OCI-LY3 (cell line): ENCODE measurements at regions not wholly inside any gene's neighbourhood (a gene's known extent, or its start where the extent isn't known, plus 50 kb on each side); places are given as distances from the start of the nearest gene placed in this dataset.

Experiments
- H2AFZ ChIP-seq: fragments of 200-600, 300-600 bp; shearing (Covaris generic); 2 replicates; pipeline ENCODE4 v1.6.0; 2014; ENCODE audit warnings: antibody characterized with exemption, low read depth, low read length
- H3K27ac ChIP-seq: fragments of 200-600, 300-600 bp; sonication (generic); 2 replicates; pipeline ENCODE4 v1.5.1; 2014; ENCODE audit warnings: mild to moderate bottlenecking, low read length, moderate library complexity, mixed read lengths
- H3K27me3 ChIP-seq: fragments of 200-600, 300-600 bp; sonication (generic); 2 replicates; pipeline ENCODE4 v1.6.1; 2014; ENCODE audit warnings: low read depth, low read length, mixed read lengths
- H3K36me3 ChIP-seq: fragments of 200-600, 300-600 bp; sonication (generic); replicated peaks from 2 replicates; pipeline ENCODE3; 2014; ENCODE audit warnings: low read depth, low read length, mixed read lengths
- H3K4me1 ChIP-seq: fragments of 300-600, 200-600 bp; sonication (generic); 2 replicates; pipeline ENCODE4 v1.6.1; 2014; ENCODE audit warnings: low read length, mixed read lengths
- H3K4me2 ChIP-seq: fragments of 200-600, 300-600 bp; sonication (generic); 2 replicates; pipeline ENCODE4 v1.6.1; 2014; ENCODE audit warnings: low read length, mixed read lengths
- H3K4me3 ChIP-seq: fragments of 300-600, 200-600 bp; sonication (generic); 2 replicates; pipeline ENCODE4 v1.5.1; 2014; ENCODE audit warnings: antibody characterized with exemption, mild to moderate bottlenecking, low read length, moderate library complexity
- H3K79me2 ChIP-seq: fragments of 300-600, 200-600 bp; shearing (Covaris generic); 2 replicates; pipeline ENCODE4 v1.6.1; 2014; ENCODE audit warnings: mild to moderate bottlenecking, low read length, mixed read lengths
- H3K9ac ChIP-seq: fragments of 300-600, 200-600 bp; shearing (Covaris generic); 2 replicates; pipeline ENCODE4 v1.6.0; 2014; ENCODE audit warnings: mild to moderate bottlenecking, low read length, moderate library complexity
- H3K9me3 ChIP-seq: fragments of 200-600, 300-600 bp; shearing (Covaris generic); 2 replicates; pipeline ENCODE4 v1.6.1; 2014; ENCODE audit warnings: low read length, mixed read lengths; ENCODE audit not compliant: insufficient read depth
- H4K20me1 ChIP-seq: fragments of 200-600, 300-600 bp; sonication (generic); 2 replicates; pipeline ENCODE4 v1.6.1; 2016; ENCODE audit warnings: low read length, mixed read lengths; ENCODE audit not compliant: insufficient read depth
- EZH2phosphoT487 ChIP-seq: fragments of 200-600 bp; shearing (Covaris generic); IDR thresholded peaks from 2 replicates; pipeline ENCODE4 v1.6.1; 2018; ENCODE audit warnings: antibody characterized with exemption, mixed run types, low read depth
- TF ChIP-seq, protein P1 (sequence below): fragments of 200-600, 300-600 bp; sonication (generic); IDR thresholded peaks from 2 replicates; pipeline ENCODE4 v1.5.1; 2014; ENCODE audit warnings: antibody characterized with exemption, low read length, low read depth

DNA sequence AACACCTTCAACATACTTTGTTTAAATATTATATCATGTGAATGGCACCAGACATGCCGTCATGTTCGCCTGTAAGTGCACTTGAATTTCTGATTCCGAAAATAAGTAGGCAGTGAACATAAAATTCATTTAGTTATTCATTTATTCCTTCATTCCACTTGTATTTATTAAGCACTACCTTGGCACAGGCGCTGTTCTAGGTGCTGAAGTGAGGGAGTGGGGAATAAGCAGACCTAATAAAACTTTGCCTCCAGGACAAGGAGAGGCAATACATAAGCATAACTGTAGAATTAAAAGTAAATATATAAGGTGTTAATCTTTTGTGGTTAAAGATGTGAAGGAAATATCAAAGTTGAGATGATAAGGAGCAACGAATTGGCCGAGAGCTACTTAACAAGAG is 297.4 kb downstream of the TENT4A start:
- H4K20me1 ChIP-seq: no peaks in the 10 kb centered on the region
- no peak overlapping the region for H3K4me3 ChIP-seq
- H3K27ac ChIP-seq: no peak overlapping the region
- no peak for TF ChIP-seq EZH2phosphoT487
- TF ChIP-seq, protein P1, sequence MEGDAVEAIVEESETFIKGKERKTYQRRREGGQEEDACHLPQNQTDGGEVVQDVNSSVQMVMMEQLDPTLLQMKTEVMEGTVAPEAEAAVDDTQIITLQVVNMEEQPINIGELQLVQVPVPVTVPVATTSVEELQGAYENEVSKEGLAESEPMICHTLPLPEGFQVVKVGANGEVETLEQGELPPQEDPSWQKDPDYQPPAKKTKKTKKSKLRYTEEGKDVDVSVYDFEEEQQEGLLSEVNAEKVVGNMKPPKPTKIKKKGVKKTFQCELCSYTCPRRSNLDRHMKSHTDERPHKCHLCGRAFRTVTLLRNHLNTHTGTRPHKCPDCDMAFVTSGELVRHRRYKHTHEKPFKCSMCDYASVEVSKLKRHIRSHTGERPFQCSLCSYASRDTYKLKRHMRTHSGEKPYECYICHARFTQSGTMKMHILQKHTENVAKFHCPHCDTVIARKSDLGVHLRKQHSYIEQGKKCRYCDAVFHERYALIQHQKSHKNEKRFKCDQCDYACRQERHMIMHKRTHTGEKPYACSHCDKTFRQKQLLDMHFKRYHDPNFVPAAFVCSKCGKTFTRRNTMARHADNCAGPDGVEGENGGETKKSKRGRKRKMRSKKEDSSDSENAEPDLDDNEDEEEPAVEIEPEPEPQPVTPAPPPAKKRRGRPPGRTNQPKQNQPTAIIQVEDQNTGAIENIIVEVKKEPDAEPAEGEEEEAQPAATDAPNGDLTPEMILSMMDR: no peak
- H2AFZ ChIP-seq: no peak overlapping the region
- H3K9ac ChIP-seq: no peak overlapping the region
- no peak overlapping the region for H3K4me2 ChIP-seq
- no peaks in the 10 kb centered on the region for H3K36me3 ChIP-seq
- no peaks in the 10 kb centered on the region for H3K27me3 ChIP-seq
- H3K4me1 ChIP-seq: no peaks in the 10 kb centered on the region
- H3K9me3 ChIP-seq: no peaks in the 10 kb centered on the region
- H3K79me2 ChIP-seq: no peaks in the 10 kb centered on the region

DNA sequence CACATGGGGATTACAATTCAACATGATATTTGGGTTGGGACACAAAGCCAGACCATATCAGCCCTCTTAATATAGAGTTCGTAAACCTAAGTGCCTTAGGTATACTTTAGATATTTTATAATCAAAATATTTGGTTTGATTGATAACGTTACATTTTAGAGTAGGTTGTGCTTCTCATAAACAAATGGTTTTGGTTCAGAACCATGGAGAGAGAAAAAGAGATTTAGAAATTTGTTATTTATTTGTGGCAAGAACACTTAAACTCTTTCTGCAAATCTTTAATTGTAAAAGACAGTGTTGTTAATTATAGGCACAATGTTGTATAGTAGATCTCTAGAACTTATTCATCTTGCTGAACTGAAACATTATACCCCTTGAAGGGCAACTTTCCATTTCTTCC is 298.8 kb downstream of the TENT4A start:
- no peaks in the 10 kb centered on the region for H4K20me1 ChIP-seq
- no peak overlapping the region for H3K9ac ChIP-seq
- no peak overlapping the region for H3K27ac ChIP-seq
- no peaks in the 10 kb centered on the region for H3K36me3 ChIP-seq
- no peaks in the 10 kb centered on the region for H3K4me1 ChIP-seq
- H3K79me2 ChIP-seq: no peaks in the 10 kb centered on the region
- no peak overlapping the region for H3K4me3 ChIP-seq
- H3K27me3 ChIP-seq: no peaks in the 10 kb centered on the region
- no peaks in the 10 kb centered on the region for H3K9me3 ChIP-seq
- H3K4me2 ChIP-seq: no peak overlapping the region
- no peak overlapping the region for H2AFZ ChIP-seq
- TF ChIP-seq, protein P1: no peak
- TF ChIP-seq EZH2phosphoT487: no peak

DNA sequence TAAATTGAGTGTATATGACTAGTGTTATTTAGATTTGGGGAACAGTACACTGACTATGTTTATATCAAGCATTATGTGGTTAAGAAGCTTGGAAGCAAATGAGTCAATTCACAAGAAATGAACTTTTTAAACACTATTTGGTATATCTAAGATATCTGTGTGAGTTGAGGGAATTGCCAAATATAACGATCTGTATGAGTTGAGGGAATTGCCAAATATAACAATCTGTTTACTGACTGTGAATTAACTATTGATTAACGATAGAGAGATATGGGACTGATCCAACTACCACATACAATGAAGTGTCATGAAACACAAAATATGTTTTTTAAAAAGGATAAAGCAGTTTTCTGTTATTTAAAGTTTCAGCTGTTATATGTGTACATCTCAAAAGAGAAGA is 301.4 kb downstream of the TENT4A start:
- Histone ChIP-seq H3K79me2 (no peaks in the 10 kb centered on the region), H3K27me3 (no peaks in the 10 kb centered on the region), H3K4me1 (no peaks in the 10 kb centered on the region), H4K20me1 (no peaks in the 10 kb centered on the region), H3K4me2 (no peak overlapping the region), H3K4me3 (no peak overlapping the region), H3K9me3 (no peaks in the 10 kb centered on the region), H2AFZ (no peak overlapping the region), H3K27ac (no peak overlapping the region), H3K36me3 (no peaks in the 10 kb centered on the region), H3K9ac (no peak overlapping the region)
- TF ChIP-seq, protein P1: no peak
- no peak for TF ChIP-seq EZH2phosphoT487

DNA sequence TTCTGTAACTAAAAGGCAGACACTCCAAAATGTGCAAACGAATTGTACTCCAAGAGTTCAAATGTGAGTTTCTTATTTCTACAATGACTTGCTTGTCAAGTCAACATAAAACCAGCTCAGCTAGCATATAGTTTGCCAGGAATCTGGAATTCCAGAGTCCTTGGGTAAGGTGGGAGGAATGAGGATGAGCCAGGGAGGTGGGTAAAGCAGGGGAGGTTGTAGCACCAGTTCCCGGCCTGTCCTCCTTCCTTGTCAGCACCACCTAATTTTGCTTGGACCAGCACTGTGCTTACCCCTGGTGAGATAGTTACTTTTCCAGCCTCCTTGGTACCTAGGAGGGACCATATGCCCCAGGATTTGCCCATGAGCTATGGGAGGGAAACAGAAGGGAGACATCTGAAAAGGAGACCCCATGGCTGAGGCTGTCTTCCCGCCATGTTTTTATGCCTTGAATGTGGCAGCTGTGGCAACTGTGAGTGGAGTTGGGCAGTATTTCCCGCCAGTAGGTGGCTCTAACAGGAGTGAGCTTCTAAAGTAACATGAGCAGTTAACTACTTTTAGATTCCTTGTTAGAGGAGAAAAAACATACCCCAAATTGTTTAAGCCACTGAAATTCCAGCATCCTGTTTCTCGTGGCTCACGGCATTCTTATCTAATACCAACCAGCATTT is 302.5 kb downstream of the TENT4A start:
- Histone ChIP-seq H4K20me1 (no peaks in the 10 kb centered on the region), H3K9me3 (no peaks in the 10 kb centered on the region), H3K9ac (no peak overlapping the region), H3K79me2 (no peaks in the 10 kb centered on the region), H3K4me1 (no peaks in the 10 kb centered on the region), H2AFZ (no peak overlapping the region), H3K36me3 (no peaks in the 10 kb centered on the region), H3K4me2 (no peak overlapping the region), H3K27ac (no peak overlapping the region), H3K4me3 (no peak overlapping the region), H3K27me3 (no peaks in the 10 kb centered on the region)
- no peak for TF ChIP-seq EZH2phosphoT487
- TF ChIP-seq, protein P1: no peak
